ENCODE measurements at regions not wholly inside any gene's neighbourhood (a gene's known extent, or its start where the extent isn't known, plus 50 kb on each side); places are given as distances from the start of the nearest gene placed in this dataset.

DNA sequence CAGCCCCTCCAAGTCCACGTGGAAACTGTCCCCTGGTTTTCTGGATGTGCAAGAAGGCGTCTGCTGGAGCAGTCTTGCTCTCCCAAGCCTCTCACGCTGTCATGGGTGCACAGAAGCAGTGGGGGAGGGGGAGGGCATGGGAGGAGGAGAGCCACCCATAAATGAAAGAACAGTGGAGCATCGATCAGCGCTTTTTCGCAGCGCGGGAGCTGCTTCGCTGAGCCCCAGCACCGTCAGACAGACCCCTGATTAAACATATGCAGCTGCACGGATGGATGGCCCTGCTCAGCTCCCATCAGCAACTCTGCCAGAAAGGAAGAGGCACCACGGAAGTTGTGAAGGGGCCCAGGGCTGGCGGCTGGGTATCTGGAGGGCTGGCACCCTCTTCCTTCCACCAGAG is 264.9 kb downstream of the UQCRFS1 start:
- H3K4me3 ChIP-seq: no peak overlapping the region
- DNase-seq: no peak
- ChIA-PET CTCF (no interaction called here), POLR2A (ENCODE audit: unreplicated experiment) (no interaction called here)
- TF ChIP-seq, protein P1, sequence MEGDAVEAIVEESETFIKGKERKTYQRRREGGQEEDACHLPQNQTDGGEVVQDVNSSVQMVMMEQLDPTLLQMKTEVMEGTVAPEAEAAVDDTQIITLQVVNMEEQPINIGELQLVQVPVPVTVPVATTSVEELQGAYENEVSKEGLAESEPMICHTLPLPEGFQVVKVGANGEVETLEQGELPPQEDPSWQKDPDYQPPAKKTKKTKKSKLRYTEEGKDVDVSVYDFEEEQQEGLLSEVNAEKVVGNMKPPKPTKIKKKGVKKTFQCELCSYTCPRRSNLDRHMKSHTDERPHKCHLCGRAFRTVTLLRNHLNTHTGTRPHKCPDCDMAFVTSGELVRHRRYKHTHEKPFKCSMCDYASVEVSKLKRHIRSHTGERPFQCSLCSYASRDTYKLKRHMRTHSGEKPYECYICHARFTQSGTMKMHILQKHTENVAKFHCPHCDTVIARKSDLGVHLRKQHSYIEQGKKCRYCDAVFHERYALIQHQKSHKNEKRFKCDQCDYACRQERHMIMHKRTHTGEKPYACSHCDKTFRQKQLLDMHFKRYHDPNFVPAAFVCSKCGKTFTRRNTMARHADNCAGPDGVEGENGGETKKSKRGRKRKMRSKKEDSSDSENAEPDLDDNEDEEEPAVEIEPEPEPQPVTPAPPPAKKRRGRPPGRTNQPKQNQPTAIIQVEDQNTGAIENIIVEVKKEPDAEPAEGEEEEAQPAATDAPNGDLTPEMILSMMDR (conservative IDR thresholded peaks at IDR 0.05): no peak
- no peak for TF ChIP-seq EZH2 (IDR thresholded peaks at IDR 0.05; ENCODE audit: low read depth)
- H3K27me3 ChIP-seq (ENCODE audit: insufficient read depth, low read depth): peaks cover 54% of the 10 kb centered on the region
- H2AFZ ChIP-seq: no peak overlapping the region
- H3K9me3 ChIP-seq (ENCODE audit: insufficient read depth, low read depth): no peaks in the 10 kb centered on the region
- no peaks in the 10 kb centered on the region for H3K9me2 ChIP-seq (ENCODE audit: insufficient read depth)
- no peaks in the 10 kb centered on the region for H3K79me2 ChIP-seq (ENCODE audit: low read depth)
- H3F3A ChIP-seq (ENCODE audit: insufficient read depth, low read depth): no peaks in the 10 kb centered on the region
- intact Hi-C loops (cut with micrococcal nuclease; ENCODE audit: unreplicated experiment): no loop called here
- H4K20me1 ChIP-seq (ENCODE audit: insufficient read depth): no peaks in the 10 kb centered on the region
- no peak overlapping the region for H3K27ac ChIP-seq
- H3K4me2 ChIP-seq: no peak overlapping the region
- no peaks in the 10 kb centered on the region for H3K36me3 ChIP-seq (ENCODE audit: low read depth)
- BruUV-seq (replicated peaks): no TSS peak
- no peaks in the 10 kb centered on the region for H3K4me1 ChIP-seq (replicated peaks; ENCODE audit: insufficient read depth)

DNA sequence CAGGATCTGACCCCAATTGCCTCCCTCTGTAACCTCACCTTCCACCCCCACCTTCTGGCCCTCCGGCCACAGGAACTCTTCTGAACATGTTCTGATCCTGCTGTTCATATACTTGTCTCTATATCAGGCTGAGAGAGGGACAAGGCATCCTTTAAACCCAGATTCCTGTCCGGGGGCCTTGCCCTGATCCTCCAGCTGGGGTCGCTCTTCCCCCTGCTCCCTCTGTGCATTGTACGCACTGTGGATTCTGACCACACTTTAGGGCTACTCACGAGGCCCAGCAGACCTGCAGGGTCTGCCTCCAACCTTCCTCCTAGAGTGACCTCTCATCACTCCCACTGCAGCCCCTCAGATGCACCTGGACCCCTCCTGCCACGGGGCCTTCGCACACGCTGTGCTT is 269.3 kb downstream of the UQCRFS1 start:
- Histone ChIP-seq H3K36me3 (ENCODE audit: low read depth) (no peaks in the 10 kb centered on the region), H3K9me3 (ENCODE audit: insufficient read depth, low read depth) (no peaks in the 10 kb centered on the region), H3K27ac (no peak overlapping the region), H3K79me2 (ENCODE audit: low read depth) (no peaks in the 10 kb centered on the region), H3K27me3 (ENCODE audit: insufficient read depth, low read depth) (peaks cover 57% of the 10 kb centered on the region), H3K4me1 (replicated peaks; ENCODE audit: insufficient read depth) (no peaks in the 10 kb centered on the region), H4K20me1 (ENCODE audit: insufficient read depth) (no peaks in the 10 kb centered on the region), H3F3A (ENCODE audit: insufficient read depth, low read depth) (no peaks in the 10 kb centered on the region), H3K9me2 (ENCODE audit: insufficient read depth) (no peaks in the 10 kb centered on the region), H3K4me2 (no peak overlapping the region), H3K4me3 (no peak overlapping the region), H2AFZ (no peak overlapping the region)
- CTCF ChIA-PET: no interaction called here
- POLR2A ChIA-PET (ENCODE audit: unreplicated experiment): no interaction called here
- no peak for TF ChIP-seq EZH2 (IDR thresholded peaks at IDR 0.05; ENCODE audit: low read depth)
- TF ChIP-seq, protein P1 (conservative IDR thresholded peaks at IDR 0.05): 0 out of 2 replicates have a peak, but pooled peaks have one; percentile 16
- no TSS peak for BruUV-seq (replicated peaks)
- DNase-seq: no peak
- intact Hi-C loops (cut with micrococcal nuclease; ENCODE audit: unreplicated experiment): no loop called here

DNA sequence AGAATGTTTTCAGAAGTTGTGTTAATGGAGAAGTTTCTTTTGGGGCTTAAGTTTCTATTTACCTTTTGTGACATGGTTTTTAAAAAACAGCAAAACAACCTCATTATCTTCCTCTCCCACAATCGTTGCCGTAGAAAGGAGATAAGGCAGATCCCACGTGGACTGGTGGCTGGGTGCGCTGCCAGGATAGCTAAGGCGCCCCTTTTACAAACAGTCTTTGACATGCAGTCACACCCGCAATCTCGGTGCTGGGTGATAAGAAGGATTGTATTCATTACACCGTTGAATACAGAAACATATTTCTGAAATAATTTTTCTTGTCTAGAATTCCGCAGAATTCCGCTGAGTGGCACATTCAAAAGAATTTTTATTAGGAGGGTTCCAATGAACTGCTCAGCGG is 271.1 kb downstream of the UQCRFS1 start:
- ChIA-PET CTCF (no interaction called here), POLR2A (ENCODE audit: unreplicated experiment) (no interaction called here)
- no TSS peak for BruUV-seq (replicated peaks)
- no peak overlapping the region for H3K4me2 ChIP-seq
- peaks cover 38% of the 10 kb centered on the region for H3K27me3 ChIP-seq (ENCODE audit: insufficient read depth, low read depth)
- H3F3A ChIP-seq (ENCODE audit: insufficient read depth, low read depth): no peaks in the 10 kb centered on the region
- H3K4me1 ChIP-seq (replicated peaks; ENCODE audit: insufficient read depth): no peaks in the 10 kb centered on the region
- no peaks in the 10 kb centered on the region for H3K79me2 ChIP-seq (ENCODE audit: low read depth)
- H3K36me3 ChIP-seq (ENCODE audit: low read depth): no peaks in the 10 kb centered on the region
- TF ChIP-seq EZH2 (IDR thresholded peaks at IDR 0.05; ENCODE audit: low read depth): no peak
- TF ChIP-seq, protein P1 (conservative IDR thresholded peaks at IDR 0.05): no peak
- no peak for DNase-seq
- intact Hi-C loops (cut with micrococcal nuclease; ENCODE audit: unreplicated experiment): no loop called here
- H3K27ac ChIP-seq: no peak overlapping the region
- H3K9me2 ChIP-seq (ENCODE audit: insufficient read depth): no peaks in the 10 kb centered on the region
- H3K9me3 ChIP-seq (ENCODE audit: insufficient read depth, low read depth): no peaks in the 10 kb centered on the region
- no peak overlapping the region for H2AFZ ChIP-seq
- no peak overlapping the region for H3K4me3 ChIP-seq
- H4K20me1 ChIP-seq (ENCODE audit: insufficient read depth): no peaks in the 10 kb centered on the region

Measured in PC-9 (cell line).